Esophagus squamous epithelium (tissue), 4 donors: ENCODE measurements at regions not wholly inside any gene's neighbourhood (a gene's known extent, or its start where the extent isn't known, plus 50 kb on each side); places are given as distances from the start of the nearest gene placed in this dataset.

Source experiments
- CTCF ChIP-seq, 6 experiments: fragments of 450-650 bp in 4 of 6; fragments of 200-600 bp in 2 of 6; sonication (generic) in 2 of 6; IDR thresholded peaks; one replicate each; pipeline ENCODE4 v1.5.1; 2016 to 2019; ENCODE audit warnings: antibody characterized with exemption in 6 of 6, mild to moderate bottlenecking in 4 of 6, moderate library complexity in 4 of 6
- POLR2A ChIP-seq, 4 donors: fragments of 450-650 bp; IDR thresholded peaks; one replicate each; pipeline ENCODE4 v1.6.1; 2017; ENCODE audit warnings: antibody characterized with exemption in 4 of 4, mild to moderate bottlenecking in 4 of 4, moderate library complexity in 3 of 4

GRCh38 chr6:22833191-22833590 lies 263.8 kb downstream of the HDGFL1 start:
- no peak for TF ChIP-seq CTCF (IDR thresholded peaks at IDR 0.05)
- no peak for TF ChIP-seq POLR2A (IDR thresholded peaks at IDR 0.05)
